HepG2 (cell line): ENCODE measurements at regions not wholly inside any gene's neighbourhood (a gene's known extent, or its start where the extent isn't known, plus 50 kb on each side); places are given as distances from the start of the nearest gene placed in this dataset.

ENCODE experiments used
- ATAC-seq: fragments of 200-7000 bp; cut with Tn5 transposase; 3 replicates; pipeline ENCODE4 v1.9.1; 2020; ENCODE audit warnings: mild to moderate bottlenecking, moderate library complexity
- BruUV-seq: library from RNA; stranded (reverse); fragments of 400-500 nt; replicated peaks from 2 replicates; lab custom pipeline; 2021; lab: Mats Ljungman, UMichigan
- CTCF ChIA-PET: fragments of 300-600 bp; formaldehyde crosslinking; extraction: SDS; loops from one replicate; lab custom pipeline; 2021; ENCODE audit warnings: low total read pairs, inconsistent platforms, low intra/inter-chr PET ratio; lab: Yijun Ruan, JAX
- POLR2A ChIA-PET: fragments of 350-600 bp; sonication (Branson Sonifier 250); formaldehyde crosslinking; loops from one replicate; lab custom pipeline; 2020; ENCODE audit warnings: antibody characterized with exemption, inconsistent platforms; lab: Yijun Ruan, JAX
- DNase-seq: peaks from one replicate; pipeline ENCODE4 v3.0.0-alpha.2; 2015; ENCODE audit warnings: low spot score
- FAIRE-seq: peaks from 3 replicates; lab custom pipeline; 2011; peaks lifted over from hg19 to GRCh38; lab: Jason Lieb, UNC
- H2AFZ ChIP-seq: one replicate; pipeline ENCODE4 v1.6.1; 2011; ENCODE audit warnings: low read length, inconsistent platforms
- H3K27ac ChIP-seq: fragments of 300-600 bp; 3 replicates; pipeline ENCODE4 v1.8.0; 2011; ENCODE audit warnings: mixed run types, mild to moderate bottlenecking, mixed read lengths, low read length, inconsistent platforms; ENCODE audit not compliant: insufficient read depth; ENCODE audit errors: extremely low read length
- H3K27me3 ChIP-seq, 2 experiments: fragments of 200-600 bp in 1 of 2; 2 replicates in 1 of 2; 3 replicates in 1 of 2; pipeline versions ENCODE4 v1.6.0 to v1.8.0; 2011; ENCODE audit warnings: low read length in 2 of 2, mild to moderate bottlenecking in 2 of 2, moderate library complexity in 2 of 2, inconsistent platforms in 1 of 2; ENCODE audit not compliant: insufficient read depth in 2 of 2, control insufficient read depth in 1 of 2
- H3K36me3 ChIP-seq, 2 experiments: fragments of 200-600 bp in 1 of 2; replicated peaks in 1 of 2; 2 replicates in 1 of 2; 3 replicates in 1 of 2; pipeline versions ENCODE4 v1.5.1 to v1.8.0; 2011; ENCODE audit warnings: low read length in 2 of 2, inconsistent platforms in 1 of 2; ENCODE audit not compliant: insufficient read depth in 2 of 2, control insufficient read depth in 1 of 2
- H3K4me1 ChIP-seq: 2 replicates; pipeline ENCODE4 v1.5.1; 2012; ENCODE audit warnings: low read length, inconsistent platforms; ENCODE audit not compliant: insufficient read depth
- H3K4me2 ChIP-seq: 2 replicates; pipeline ENCODE4 v1.6.0; 2011; ENCODE audit warnings: low read depth, low read length, inconsistent platforms
- H3K4me3 ChIP-seq, 3 experiments: fragments of 200-600 bp in 1 of 3; sonication (generic), shearing (Covaris generic) in 1 of 3; replicated peaks in 1 of 3; 2 replicates each; pipeline ENCODE4 v1.5.1; 2011 to 2016; ENCODE audit warnings: low read length in 3 of 3, inconsistent platforms in 2 of 3, low read depth in 2 of 3, mild to moderate bottlenecking in 2 of 3, control low read depth in 1 of 3, mixed read lengths in 1 of 3; ENCODE audit not compliant: insufficient read depth in 1 of 3
- H3K79me2 ChIP-seq: one replicate; pipeline ENCODE4 v1.6.1; 2011; ENCODE audit warnings: low read length, inconsistent platforms; ENCODE audit not compliant: insufficient read depth
- H3K9ac ChIP-seq: 2 replicates; pipeline ENCODE4 v1.6.0; 2011; ENCODE audit warnings: mild to moderate bottlenecking, low read depth, low read length, inconsistent platforms; ENCODE audit not compliant: insufficient read depth
- H3K9me3 ChIP-seq: 2 replicates; pipeline ENCODE4 v1.5.1; 2012; ENCODE audit warnings: mild to moderate bottlenecking, low read length
- H4K20me1 ChIP-seq: 2 replicates; pipeline ENCODE4 v1.6.0; 2011; ENCODE audit warnings: inconsistent platforms, mild to moderate bottlenecking, low read length, moderate library complexity; ENCODE audit not compliant: insufficient read depth
- ATF7 ChIP-seq, 2 experiments: fragments of 450-650 bp in 1 of 2; sonication (generic) in 1 of 2; formaldehyde crosslinking in 1 of 2; IDR thresholded peaks; 2 replicates each; pipeline versions ENCODE4 v1.4.0 to v1.6.1; 2016 to 2020; ENCODE audit warnings: antibody characterized with exemption in 1 of 2, mild to moderate bottlenecking in 1 of 2, missing genetic modification reagents in 1 of 2
- CREB1 ChIP-seq, 2 experiments: fragments of 450-650 bp in 1 of 2; IDR thresholded peaks; 2 replicates each; pipeline ENCODE4 v1.6.1; 2016 to 2017; ENCODE audit warnings: control low read depth in 1 of 2, mild to moderate bottlenecking in 1 of 2, missing compliant biosample characterization in 1 of 2, missing genetic modification characterization in 1 of 2
- FOXA3 ChIP-seq: IDR thresholded peaks from 2 replicates; pipeline ENCODE4 v1.6.1; 2016; ENCODE audit warnings: missing genetic modification reagents, missing compliant biosample characterization
- FOXM1 ChIP-seq: sonication (generic); formaldehyde crosslinking; IDR thresholded peaks from 2 replicates; pipeline ENCODE4 v1.5.0; 2020; ENCODE audit warnings: missing genetic modification reagents
- GLI4 ChIP-seq: sonication (generic); formaldehyde crosslinking; IDR thresholded peaks from 2 replicates; pipeline ENCODE4 v1.5.1; 2020; ENCODE audit warnings: missing genetic modification reagents, mild to moderate bottlenecking, moderate library complexity, borderline replicate concordance
- HDAC1 ChIP-seq: sonication (generic); formaldehyde crosslinking; IDR thresholded peaks from 2 replicates; pipeline ENCODE4 v1.5.1; 2020; ENCODE audit warnings: mild to moderate bottlenecking, missing genetic modification reagents
- MEF2D ChIP-seq: sonication (generic); formaldehyde crosslinking; IDR thresholded peaks from 2 replicates; pipeline ENCODE4 v1.5.1; 2020; ENCODE audit warnings: mild to moderate bottlenecking, missing genetic modification reagents
- NFYC ChIP-seq: IDR thresholded peaks from 2 replicates; pipeline ENCODE4 v1.6.1; 2016; ENCODE audit warnings: missing genetic modification reagents, missing compliant biosample characterization
- PBX3 ChIP-seq: sonication (generic); formaldehyde crosslinking; IDR thresholded peaks from 2 replicates; pipeline ENCODE4 v1.8.1; 2023; ENCODE audit warnings: missing genetic modification reagents, inconsistent platforms, borderline replicate concordance
- RARG ChIP-seq: sonication (generic); formaldehyde crosslinking; IDR thresholded peaks from 2 replicates; pipeline ENCODE4 v1.4.0; 2020; ENCODE audit warnings: low read depth, mild to moderate bottlenecking, missing genetic modification reagents
- RNF219 ChIP-seq: sonication (generic); formaldehyde crosslinking; IDR thresholded peaks from 2 replicates; pipeline ENCODE4 v1.5.0; 2020; ENCODE audit warnings: mild to moderate bottlenecking, missing genetic modification reagents
- SMYD3 ChIP-seq: sonication (generic); formaldehyde crosslinking; IDR thresholded peaks from 2 replicates; pipeline ENCODE4 v1.8.1; 2023; ENCODE audit warnings: mild to moderate bottlenecking, missing genetic modification reagents
- SPEN ChIP-seq: sonication (generic); formaldehyde crosslinking; IDR thresholded peaks from 2 replicates; pipeline ENCODE4 v1.5.1; 2020; ENCODE audit warnings: low read depth, mild to moderate bottlenecking, missing genetic modification reagents
- TBX2 ChIP-seq: sonication (generic); formaldehyde crosslinking; IDR thresholded peaks from 2 replicates; pipeline ENCODE4 v1.5.0; 2020; ENCODE audit warnings: missing genetic modification reagents, mild to moderate bottlenecking, borderline replicate concordance
- TFAP4 ChIP-seq: sonication (generic); IDR thresholded peaks from 2 replicates; pipeline ENCODE4 v1.6.1; 2016; ENCODE audit warnings: low read depth, borderline replicate concordance
- TRIM24 ChIP-seq: sonication (generic); formaldehyde crosslinking; IDR thresholded peaks from 2 replicates; pipeline ENCODE4 v1.8.0; 2022; ENCODE audit warnings: mild to moderate bottlenecking, missing genetic modification reagents
- ZNF839 ChIP-seq: sonication (generic); formaldehyde crosslinking; IDR thresholded peaks from 2 replicates; pipeline ENCODE4 v1.4.0; 2020; ENCODE audit warnings: missing genetic modification reagents, mild to moderate bottlenecking, borderline replicate concordance
- WGBS: methylation state at CpG from one replicate; pipeline ENCODE4 v1.1.6; 2017; ENCODE audit warnings: low lambda C conversion rate; 5-methylcytosine and 5-hydroxymethylcytosine counted together
- in situ Hi-C: cut with HindIII; loops from 2 replicates; pipeline ENCODE4 v1.10.0; 2017; ENCODE audit warnings: low pct_unique_long_range_greater_than_20kb; ENCODE audit not compliant: extremely low pct_ligation_motif_present
- intact Hi-C: fragments of 100-400 bp; cut with micrococcal nuclease; formaldehyde crosslinking; loops from one replicate; pipeline ENCODE4 v1.10.0; 2022; ENCODE audit not compliant: unreplicated experiment

- CTCF ChIA-PET, result no interaction called here
- Histone ChIP-seq H3K27me3 (no peaks in the 10 kb centered on the region), H3K27ac (no peak overlapping the region), H3K4me2 (no peak overlapping the region), H3K9me3 (no peaks in the 10 kb centered on the region), H3K79me2 (no peaks in the 10 kb centered on the region), H4K20me1 (no peaks in the 10 kb centered on the region), H2AFZ (no peak overlapping the region), H3K4me3 (no peak overlapping the region), H3K36me3 (no peaks in the 10 kb centered on the region), H3K4me1 (no peaks in the 10 kb centered on the region), H3K9ac (no peak overlapping the region)
- POLR2A ChIA-PET, result no interaction called here
- intact Hi-C loops (no loop called here), in situ Hi-C loops (no loop called here)
- no TSS peak for BruUV-seq
- no peak for ATAC-seq
- no peak for FAIRE-seq
- no peak for TF ChIP-seq RARG (CRISPR knock-in tag)
- no peak for TF ChIP-seq SMYD3 (CRISPR knock-in tag)
- no peak for TF ChIP-seq CREB1 (IDR thresholded peaks at IDR 0.05)
- no peak for TF ChIP-seq CREB1 (CRISPR knock-in tag; IDR thresholded peaks at IDR 0.05)
- TF ChIP-seq GLI4 (CRISPR knock-in tag), result no peak
- no peak for TF ChIP-seq ZNF839 (CRISPR knock-in tag)
- TF ChIP-seq TBX2 (CRISPR knock-in tag), result no peak
- TF ChIP-seq FOXA3, result no peak
- TF ChIP-seq NFYC (CRISPR knock-in tag), result no peak
- no peak for TF ChIP-seq TRIM24
- WGBS, result 0% methylated on average over 1 of the region's 1 CpG
- DNase-seq, result no peak
Observed at GRCh38 chr11:95568281-95568680, 221.3 kb downstream of the FAM76B start.

GRCh38 chr11:95567685-95568084 lies 221.9 kb downstream of the FAM76B start:
- Histone ChIP-seq H4K20me1 (no peaks in the 10 kb centered on the region), H3K9ac (no peak overlapping the region), H3K27me3 (no peaks in the 10 kb centered on the region), H3K4me2 (no peak overlapping the region), H3K27ac (no peak overlapping the region), H3K4me3 (no peak overlapping the region), H3K4me1 (no peaks in the 10 kb centered on the region), H3K36me3 (no peaks in the 10 kb centered on the region), H3K9me3 (no peaks in the 10 kb centered on the region), H3K79me2 (no peaks in the 10 kb centered on the region), H2AFZ (no peak overlapping the region)
- POLR2A ChIA-PET, result no interaction called here
- CTCF ChIA-PET, result no interaction called here
- WGBS, result 33% methylated on average over 1 of the region's 1 CpG
- no peak for DNase-seq
- BruUV-seq, result no TSS peak
- FAIRE-seq, result no peak
- intact Hi-C loops, result no loop called here
- no peak for ATAC-seq
- in situ Hi-C loops, result no loop called here
- no peak for TF ChIP-seq SPEN (CRISPR knock-in tag)
- no peak for TF ChIP-seq FOXM1 (CRISPR knock-in tag)
- TF ChIP-seq TFAP4, result no peak
- no peak for TF ChIP-seq ATF7 (IDR thresholded peaks at IDR 0.05)
- no peak for TF ChIP-seq ATF7 (CRISPR knock-in tag; IDR thresholded peaks at IDR 0.05)
- TF ChIP-seq RNF219 (CRISPR knock-in tag), result no peak
- TF ChIP-seq PBX3, result no peak
- TF ChIP-seq HDAC1, result no peak
- TF ChIP-seq MEF2D, result no peak
